ENCODE measurements at regions not wholly inside any gene's neighbourhood (a gene's known extent, or its start where the extent isn't known, plus 50 kb on each side); places are given as distances from the start of the nearest gene placed in this dataset.

DNA sequence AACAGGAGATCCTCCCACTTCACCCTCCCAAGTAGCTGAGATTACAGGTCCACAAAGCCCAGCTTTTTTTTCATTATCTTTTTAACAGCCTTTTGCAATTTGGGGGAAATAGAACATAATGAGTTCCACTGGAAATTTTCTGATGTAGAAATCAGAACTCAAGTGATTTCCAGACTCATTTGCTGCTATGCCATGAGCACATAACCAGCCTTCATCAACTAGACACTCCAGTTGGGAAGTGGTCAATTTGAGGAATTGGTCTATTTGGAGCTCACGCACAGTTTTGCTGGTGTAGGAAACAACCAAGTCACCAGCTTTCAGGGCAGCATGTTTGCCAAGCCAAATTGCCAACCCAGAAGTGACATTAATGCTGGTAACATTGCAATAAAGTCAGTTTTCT lies 86.7 kb downstream of the MAFB start:
- intact Hi-C loops (cut with DNase I; ENCODE audit: low total_unique reads) = no loop called here
- no peak overlapping the region for H3K4me3 ChIP-seq
- no peak overlapping the region for H3K27ac ChIP-seq
- H3K4me1 ChIP-seq = no peaks in the 10 kb centered on the region
- no peak for TF ChIP-seq POLR2AphosphoS5 (IDR thresholded peaks at IDR 0.05)
- TF ChIP-seq EP300 (IDR thresholded peaks at IDR 0.05) = no peak
- TF ChIP-seq POLR2A (IDR thresholded peaks at IDR 0.05) = no peak
- TF ChIP-seq, protein P1, sequence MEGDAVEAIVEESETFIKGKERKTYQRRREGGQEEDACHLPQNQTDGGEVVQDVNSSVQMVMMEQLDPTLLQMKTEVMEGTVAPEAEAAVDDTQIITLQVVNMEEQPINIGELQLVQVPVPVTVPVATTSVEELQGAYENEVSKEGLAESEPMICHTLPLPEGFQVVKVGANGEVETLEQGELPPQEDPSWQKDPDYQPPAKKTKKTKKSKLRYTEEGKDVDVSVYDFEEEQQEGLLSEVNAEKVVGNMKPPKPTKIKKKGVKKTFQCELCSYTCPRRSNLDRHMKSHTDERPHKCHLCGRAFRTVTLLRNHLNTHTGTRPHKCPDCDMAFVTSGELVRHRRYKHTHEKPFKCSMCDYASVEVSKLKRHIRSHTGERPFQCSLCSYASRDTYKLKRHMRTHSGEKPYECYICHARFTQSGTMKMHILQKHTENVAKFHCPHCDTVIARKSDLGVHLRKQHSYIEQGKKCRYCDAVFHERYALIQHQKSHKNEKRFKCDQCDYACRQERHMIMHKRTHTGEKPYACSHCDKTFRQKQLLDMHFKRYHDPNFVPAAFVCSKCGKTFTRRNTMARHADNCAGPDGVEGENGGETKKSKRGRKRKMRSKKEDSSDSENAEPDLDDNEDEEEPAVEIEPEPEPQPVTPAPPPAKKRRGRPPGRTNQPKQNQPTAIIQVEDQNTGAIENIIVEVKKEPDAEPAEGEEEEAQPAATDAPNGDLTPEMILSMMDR (IDR thresholded peaks at IDR 0.05) = no peak
- H3K27me3 ChIP-seq = peaks cover 0 to 3% (median 0%) of the 10 kb centered on the region in 3 donors
- DNase-seq = no peak
- WGBS, 5 donors = 67 to 95% (median 93%) methylated on average over 1 of the region's 1 CpG
- peaks cover 0 to 15% (median 8%) of the 10 kb centered on the region in 4 donors for H3K9me3 ChIP-seq
- H3K36me3 ChIP-seq = no peaks in the 10 kb centered on the region

DNA sequence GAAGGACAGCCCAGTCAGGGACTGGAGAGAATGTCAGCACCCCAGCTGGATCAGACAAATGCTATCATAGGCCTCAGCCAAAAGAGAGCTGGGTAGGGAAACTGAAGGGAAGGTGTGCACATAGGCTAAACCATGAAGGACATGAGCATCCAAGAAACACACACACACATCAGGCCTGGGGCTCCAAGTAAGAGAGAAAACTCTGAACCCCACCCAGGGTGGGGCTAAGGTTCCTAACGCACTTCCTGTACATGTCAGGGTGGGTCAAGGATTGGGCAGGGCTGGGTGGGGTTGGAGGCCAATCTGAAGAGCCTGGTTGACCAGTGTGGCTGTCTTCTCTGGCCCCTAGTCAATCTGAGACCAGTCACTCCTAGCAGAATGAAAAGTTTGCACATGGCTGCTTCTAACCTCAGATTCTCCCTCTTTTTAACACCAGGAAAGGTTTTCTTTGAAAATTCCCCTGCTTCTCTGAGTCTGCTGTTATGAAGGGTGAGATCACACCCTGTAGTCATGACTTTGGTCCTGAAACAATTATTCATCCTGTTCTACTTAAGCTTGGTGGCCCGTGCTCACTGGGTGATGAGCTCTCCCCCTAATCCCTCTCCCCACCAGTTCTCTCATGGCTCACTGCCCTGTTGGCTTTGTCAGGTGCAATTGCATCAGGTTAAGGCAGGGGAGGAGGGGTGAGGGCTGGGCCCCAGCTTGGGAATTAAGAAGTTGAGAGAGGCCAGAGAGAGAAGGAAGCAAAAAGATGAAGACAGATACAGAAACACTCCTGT lies 88.4 kb downstream of the MAFB start:
- Histone ChIP-seq H3K4me3 (no peak overlapping the region), H3K4me1 (no peaks in the 10 kb centered on the region), H3K27me3 (peaks cover 0 to 5% (median 0%) of the 10 kb centered on the region in 3 donors), H3K9me3 (peaks cover 0 to 15% (median 8%) of the 10 kb centered on the region in 4 donors), H3K27ac (no peak overlapping the region), H3K36me3 (no peaks in the 10 kb centered on the region)
- intact Hi-C loops (cut with DNase I; ENCODE audit: low total_unique reads) = no loop called here
- TF ChIP-seq POLR2AphosphoS5 (IDR thresholded peaks at IDR 0.05) (no peak), POLR2A (IDR thresholded peaks at IDR 0.05) (no peak), EP300 (IDR thresholded peaks at IDR 0.05) (no peak)
- TF ChIP-seq, protein P1 (IDR thresholded peaks at IDR 0.05) = no peak
- WGBS, 5 donors = 46 to 57% (median 52%) methylated on average over 2 of the region's 2 CpGs
- no peak for DNase-seq

DNA sequence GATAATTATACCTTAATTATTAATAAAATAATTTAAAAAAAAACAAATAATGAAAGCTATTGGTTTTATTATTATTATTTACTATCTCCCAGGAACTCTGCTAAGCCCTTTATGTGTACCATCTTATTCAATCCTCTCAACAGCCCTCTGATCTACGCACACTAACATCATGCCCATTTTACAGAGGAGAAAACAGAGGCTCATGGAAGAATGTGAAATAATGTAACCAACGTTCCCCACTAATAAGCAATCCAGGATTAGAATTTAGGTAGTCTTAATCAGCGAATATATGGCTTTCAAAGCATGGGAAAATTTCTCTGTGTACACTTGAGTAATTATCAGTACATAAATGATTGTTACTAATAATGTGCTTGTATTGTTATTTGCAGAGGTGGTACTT lies 89.0 kb downstream of the MAFB start:
- intact Hi-C loops (cut with DNase I; ENCODE audit: low total_unique reads) = no loop called here
- no peak for DNase-seq
- Histone ChIP-seq H3K36me3 (no peaks in the 10 kb centered on the region), H3K4me3 (no peak overlapping the region), H3K27ac (no peak overlapping the region), H3K4me1 (no peaks in the 10 kb centered on the region), H3K27me3 (peaks cover 0 to 11% (median 0%) of the 10 kb centered on the region in 3 donors), H3K9me3 (peaks cover 0 to 15% (median 8%) of the 10 kb centered on the region in 4 donors)
- TF ChIP-seq POLR2AphosphoS5 (IDR thresholded peaks at IDR 0.05) = no peak
- TF ChIP-seq EP300 (IDR thresholded peaks at IDR 0.05) = no peak
- no peak for TF ChIP-seq POLR2A (IDR thresholded peaks at IDR 0.05)
- TF ChIP-seq, protein P1 (IDR thresholded peaks at IDR 0.05) = no peak
- 78 to 89% (median 84%) methylated on average over 3 of the region's 3 CpGs for WGBS, 5 donors

DNA sequence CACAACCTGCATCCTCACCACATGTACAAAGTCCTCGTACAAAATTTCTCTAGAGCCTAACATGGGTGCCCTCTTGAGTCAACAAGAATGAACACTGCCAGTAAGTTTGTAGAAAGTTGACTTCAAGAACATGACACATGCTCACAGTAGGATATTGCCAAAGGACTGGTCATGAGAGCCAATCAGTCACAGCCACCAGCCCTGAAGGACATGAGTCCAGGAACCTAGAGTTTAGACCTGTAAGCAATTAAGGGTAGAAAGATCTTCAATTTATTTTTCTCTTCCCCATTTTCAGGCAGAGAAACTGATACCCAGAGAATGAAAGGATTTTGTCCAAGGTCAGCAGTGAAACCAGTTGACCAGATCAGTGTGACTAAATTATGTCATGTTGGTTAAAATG lies 96.1 kb downstream of the MAFB start:
- DNase-seq = no peak
- H3K9me3 ChIP-seq = no peaks in the 10 kb centered on the region
- no peak overlapping the region for H3K27ac ChIP-seq
- H3K36me3 ChIP-seq = no peaks in the 10 kb centered on the region
- intact Hi-C loops (cut with DNase I; ENCODE audit: low total_unique reads) = no loop called here
- WGBS, 5 donors = 68 to 84% (median 75%) methylated on average over 1 of the region's 1 CpG
- H3K27me3 ChIP-seq = peaks cover 0 to 15% (median 0%) of the 10 kb centered on the region in 3 donors
- TF ChIP-seq, protein P1 (IDR thresholded peaks at IDR 0.05) = no peak
- no peak for TF ChIP-seq POLR2A (IDR thresholded peaks at IDR 0.05)
- no peak for TF ChIP-seq EP300 (IDR thresholded peaks at IDR 0.05)
- TF ChIP-seq POLR2AphosphoS5 (IDR thresholded peaks at IDR 0.05) = no peak
- H3K4me1 ChIP-seq = no peaks in the 10 kb centered on the region
- H3K4me3 ChIP-seq = no peak overlapping the region

Data from stomach (tissue), 8 donors.